HepG2 (cell line): ENCODE measurements at regions not wholly inside any gene's neighbourhood (a gene's known extent, or its start where the extent isn't known, plus 50 kb on each side); places are given as distances from the start of the nearest gene placed in this dataset.

Source experiments
- CHCHD3 ChIP-seq: sonication (generic); formaldehyde crosslinking; IDR thresholded peaks from 2 replicates; pipeline ENCODE4 v1.8.0; 2022; ENCODE audit warnings: mild to moderate bottlenecking, missing genetic modification reagents, moderate library complexity
- EP300 ChIP-seq, 3 experiments: sonication (generic) in 1 of 3; formaldehyde crosslinking in 1 of 3; IDR thresholded peaks; 2 replicates each; pipeline versions ENCODE4 v1.5.1 to v1.6.1; 2011 to 2020; ENCODE audit warnings: low read depth in 2 of 3, low read length in 2 of 3, borderline replicate concordance in 1 of 3, improper control_type of control experiment in 1 of 3, mild to moderate bottlenecking in 1 of 3, missing genetic modification reagents in 1 of 3, moderate library complexity in 1 of 3
- GRHL1 ChIP-seq: sonication (generic); formaldehyde crosslinking; conservative IDR thresholded peaks from 2 replicates; pipeline ENCODE4 v1.8.0; 2022; ENCODE audit warnings: missing genetic modification reagents
- IKZF4 ChIP-seq: sonication (generic); formaldehyde crosslinking; IDR thresholded peaks from 2 replicates; pipeline ENCODE4 v1.5.1; 2020; ENCODE audit warnings: borderline replicate concordance, mild to moderate bottlenecking, low read depth, missing genetic modification reagents; ENCODE audit errors: not compliant biosample characterization
- MAZ ChIP-seq, 2 experiments: sonication (generic) in 1 of 2; formaldehyde crosslinking in 1 of 2; IDR thresholded peaks; 2 replicates each; pipeline versions ENCODE4 v1.5.0 to v1.6.1; 2012 to 2020; ENCODE audit warnings: low read depth in 2 of 2, mild to moderate bottlenecking in 2 of 2, borderline replicate concordance in 1 of 2, improper control_type of control experiment in 1 of 2, low read length in 1 of 2, missing genetic modification reagents in 1 of 2, moderate library complexity in 1 of 2
- MBD4 ChIP-seq: IDR thresholded peaks from 2 replicates; pipeline ENCODE4 v1.6.1; 2012; ENCODE audit warnings: low read length, inconsistent platforms, borderline replicate concordance
- ONECUT2 ChIP-seq: sonication (generic); formaldehyde crosslinking; IDR thresholded peaks from 2 replicates; pipeline ENCODE4 v1.4.0; 2020; ENCODE audit warnings: missing genetic modification reagents
- PLSCR1 ChIP-seq: sonication (generic); formaldehyde crosslinking; IDR thresholded peaks from 2 replicates; pipeline ENCODE4 v1.5.0; 2020; ENCODE audit warnings: missing genetic modification reagents, mild to moderate bottlenecking, borderline replicate concordance
- SRF ChIP-seq: IDR thresholded peaks from 2 replicates; pipeline ENCODE4 v1.6.1; 2011; ENCODE audit warnings: mild to moderate bottlenecking, low read depth, low read length, moderate library complexity
- SRSF4 ChIP-seq: fragments of 200-400 bp; formaldehyde crosslinking; IDR thresholded peaks from one replicate; pipeline ENCODE4 v1.6.1; 2018; ENCODE audit warnings: mild to moderate bottlenecking, low read depth, low read length, moderate library complexity; ENCODE audit not compliant: poor library complexity, severe bottlenecking
- TARDBP ChIP-seq: sonication (generic); formaldehyde crosslinking; IDR thresholded peaks from 2 replicates; pipeline ENCODE4 v1.8.0; 2022; ENCODE audit warnings: mild to moderate bottlenecking, missing genetic modification reagents
- TBL1XR1 ChIP-seq: fragments of 150-350 bp; IDR thresholded peaks from 2 replicates; pipeline ENCODE4 v1.6.1; 2014; ENCODE audit warnings: borderline replicate concordance, low read length; ENCODE audit not compliant: partially characterized antibody
- TFDP1 ChIP-seq: IDR thresholded peaks from 2 replicates; pipeline ENCODE4 v1.6.1; 2016; ENCODE audit warnings: missing compliant biosample characterization, missing genetic modification reagents, borderline replicate concordance
- TSC22D2 ChIP-seq: sonication (generic); formaldehyde crosslinking; IDR thresholded peaks from 2 replicates; pipeline ENCODE4 v1.5.1; 2020; ENCODE audit warnings: missing genetic modification reagents, mild to moderate bottlenecking, borderline replicate concordance
- ZBTB44 ChIP-seq: sonication (generic); formaldehyde crosslinking; IDR thresholded peaks from 2 replicates; pipeline ENCODE4 v1.4.0; 2020; ENCODE audit warnings: missing genetic modification reagents
- ZFP36L2 ChIP-seq: sonication (generic); formaldehyde crosslinking; IDR thresholded peaks from 2 replicates; pipeline ENCODE4 v1.4.0; 2020; ENCODE audit warnings: missing genetic modification reagents
- ZGPAT ChIP-seq: IDR thresholded peaks from 2 replicates; pipeline ENCODE4 v1.6.1; 2016; ENCODE audit warnings: mild to moderate bottlenecking
- ZNF121 ChIP-seq: sonication (generic); formaldehyde crosslinking; IDR thresholded peaks from 2 replicates; pipeline ENCODE4 v1.5.0; 2020; ENCODE audit warnings: mild to moderate bottlenecking, missing genetic modification reagents
- ZNF652 ChIP-seq: IDR thresholded peaks from 2 replicates; pipeline ENCODE4 v1.6.1; 2016; ENCODE audit warnings: low read depth, borderline replicate concordance
- ZNF770 ChIP-seq: sonication (generic); formaldehyde crosslinking; IDR thresholded peaks from 2 replicates; pipeline ENCODE4 v1.5.0; 2020; ENCODE audit warnings: mild to moderate bottlenecking, missing genetic modification reagents

- TF ChIP-seq SRSF4: no peak
- no peak for TF ChIP-seq TBL1XR1
- TF ChIP-seq TARDBP (CRISPR knock-in tag): no peak
- no peak for TF ChIP-seq CHCHD3 (CRISPR knock-in tag)
- no peak for TF ChIP-seq ZFP36L2 (CRISPR knock-in tag)
- no peak for TF ChIP-seq TFDP1 (CRISPR knock-in tag)
- no peak for TF ChIP-seq MAZ (IDR thresholded peaks at IDR 0.05; ENCODE audit: borderline replicate concordance, low read depth, low read length)
- no peak for TF ChIP-seq MAZ (CRISPR knock-in tag; IDR thresholded peaks at IDR 0.05; ENCODE audit: low read depth)
- TF ChIP-seq ZNF770 (CRISPR knock-in tag): no peak
- TF ChIP-seq EP300 (IDR thresholded peaks at IDR 0.05; ENCODE audit: low read depth in 2 of 2, low read length in 2 of 2): peak in 1 of 2 experiments; percentile 64; a peak in 2 of 4 replicates
- no peak for TF ChIP-seq EP300 (CRISPR knock-in tag; IDR thresholded peaks at IDR 0.05; ENCODE audit: borderline replicate concordance)
- no peak for TF ChIP-seq PLSCR1
- TF ChIP-seq TSC22D2 (CRISPR knock-in tag): no peak
- TF ChIP-seq MBD4: no peak
- no peak for TF ChIP-seq GRHL1 (CRISPR knock-in tag)
- TF ChIP-seq ZNF652 (CRISPR knock-in tag): peak; percentile 74; the same call in 1 of the 2 replicates
- TF ChIP-seq SRF: no peak
- TF ChIP-seq IKZF4 (CRISPR knock-in tag): no peak
- no peak for TF ChIP-seq ONECUT2 (CRISPR knock-in tag)
- TF ChIP-seq ZGPAT: no peak
- TF ChIP-seq ZBTB44 (CRISPR knock-in tag): no peak
- no peak for TF ChIP-seq ZNF121 (CRISPR knock-in tag)
These were observed 119.0 kb upstream of the HCCS start (continued) for GRCh38 chrX:10992110-10992509.
